SU-DHL-6 (cell line): ENCODE measurements at regions not wholly inside any gene's neighbourhood (a gene's known extent, or its start where the extent isn't known, plus 50 kb on each side); places are given as distances from the start of the nearest gene placed in this dataset.

Experiments
- H2AFZ ChIP-seq: fragments of 200-600 bp; sonication (generic); 2 replicates; pipeline ENCODE4 v1.6.1; 2014; ENCODE audit warnings: low read depth, mild to moderate bottlenecking, moderate library complexity, mixed read lengths, antibody characterized with exemption, low read length; ENCODE audit not compliant: severe bottlenecking
- H3F3A ChIP-seq: fragments of 200-600 bp; shearing (Covaris generic); 2 replicates; pipeline ENCODE4 v1.6.0; 2016; ENCODE audit warnings: antibody characterized with exemption, mild to moderate bottlenecking; ENCODE audit not compliant: insufficient read depth
- H3K27ac ChIP-seq: fragments of 200-600 bp; sonication (generic); 2 replicates; pipeline ENCODE4 v1.5.1; 2016; ENCODE audit warnings: low read depth, mild to moderate bottlenecking, low read length, moderate library complexity, mixed read lengths
- H3K27me3 ChIP-seq: fragments of 200-600 bp; sonication (generic), shearing (Covaris generic); 2 replicates; pipeline ENCODE4 v1.6.0; 2014; ENCODE audit warnings: mild to moderate bottlenecking, low read length
- H3K36me3 ChIP-seq: fragments of 200-600 bp; sonication (generic); 2 replicates; pipeline ENCODE4 v1.6.1; 2014; ENCODE audit warnings: mild to moderate bottlenecking, low read length, mixed read lengths
- H3K4me2 ChIP-seq: fragments of 300-600, 200-600 bp; shearing (Covaris generic), sonication (generic); 2 replicates; pipeline ENCODE4 v1.6.0; 2014; ENCODE audit warnings: low read length, low read depth, mild to moderate bottlenecking; ENCODE audit not compliant: poor library complexity, severe bottlenecking
- H3K4me3 ChIP-seq: fragments of 200-600 bp; sonication (generic); 2 replicates; pipeline ENCODE4 v1.5.1; 2014; ENCODE audit warnings: antibody characterized with exemption, low read length, mild to moderate bottlenecking, mixed read lengths; ENCODE audit not compliant: insufficient read depth, poor library complexity, severe bottlenecking
- H3K79me2 ChIP-seq: fragments of 200-600 bp; sonication (generic); 2 replicates; pipeline ENCODE4 v1.6.1; 2014; ENCODE audit warnings: mild to moderate bottlenecking, low read length, moderate library complexity; ENCODE audit not compliant: insufficient read depth
- H3K9ac ChIP-seq: fragments of 200-600 bp; sonication (generic); 2 replicates; pipeline ENCODE4 v1.7.0; 2014; ENCODE audit warnings: mild to moderate bottlenecking, low read length
- H3K9me2 ChIP-seq: fragments of 200-600 bp; sonication (generic); replicated peaks from 2 replicates; pipeline ENCODE4 v1.6.1; 2014; ENCODE audit warnings: low read length; ENCODE audit not compliant: insufficient read depth
- H3K9me3 ChIP-seq: fragments of 200-600 bp; sonication (generic); 2 replicates; pipeline ENCODE4 v1.6.1; 2014; ENCODE audit warnings: low read length, mixed read lengths; ENCODE audit not compliant: insufficient read depth
- H4K20me1 ChIP-seq: fragments of 200-600 bp; sonication (generic); 2 replicates; pipeline ENCODE4 v1.6.1; 2014; ENCODE audit warnings: low read depth, mild to moderate bottlenecking, antibody characterized with exemption, low read length, moderate library complexity, mixed read lengths
- EZH2phosphoT487 ChIP-seq: fragments of 200-600 bp; sonication (generic), shearing (Covaris generic); conservative IDR thresholded peaks from 2 replicates; pipeline ENCODE4 v1.6.1; 2018; ENCODE audit warnings: mild to moderate bottlenecking, antibody characterized with exemption, low read length, moderate library complexity, mixed read lengths
- TF ChIP-seq, protein P1 (sequence below): fragments of 200-600 bp; sonication (generic); IDR thresholded peaks from one replicate; pipeline ENCODE4 v1.5.1; 2017; ENCODE audit warnings: antibody characterized with exemption, mild to moderate bottlenecking, low read length, moderate library complexity; ENCODE audit not compliant: insufficient read depth, poor library complexity, severe bottlenecking

DNA sequence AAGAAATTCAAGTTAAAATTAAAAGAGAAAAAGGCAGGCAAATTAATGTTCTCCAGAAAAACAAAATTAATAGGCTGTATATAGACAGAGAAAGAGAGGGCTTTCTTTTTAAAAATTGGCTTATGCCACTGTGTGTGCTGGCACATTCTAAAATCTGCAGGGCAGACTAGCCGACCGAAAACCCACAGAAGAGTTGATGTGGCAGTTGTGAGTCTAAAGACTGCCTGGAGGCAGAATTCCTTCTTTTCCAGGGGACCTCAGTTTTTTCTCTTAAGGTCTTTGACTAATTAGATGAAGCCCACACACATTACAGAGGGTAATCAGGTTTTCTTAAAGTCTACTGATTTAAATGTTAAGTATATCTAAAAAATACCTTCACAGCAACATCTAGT, 85.7 kb downstream of the GJA1 start:
- TF ChIP-seq EZH2phosphoT487, result no peak
- TF ChIP-seq, protein P1, sequence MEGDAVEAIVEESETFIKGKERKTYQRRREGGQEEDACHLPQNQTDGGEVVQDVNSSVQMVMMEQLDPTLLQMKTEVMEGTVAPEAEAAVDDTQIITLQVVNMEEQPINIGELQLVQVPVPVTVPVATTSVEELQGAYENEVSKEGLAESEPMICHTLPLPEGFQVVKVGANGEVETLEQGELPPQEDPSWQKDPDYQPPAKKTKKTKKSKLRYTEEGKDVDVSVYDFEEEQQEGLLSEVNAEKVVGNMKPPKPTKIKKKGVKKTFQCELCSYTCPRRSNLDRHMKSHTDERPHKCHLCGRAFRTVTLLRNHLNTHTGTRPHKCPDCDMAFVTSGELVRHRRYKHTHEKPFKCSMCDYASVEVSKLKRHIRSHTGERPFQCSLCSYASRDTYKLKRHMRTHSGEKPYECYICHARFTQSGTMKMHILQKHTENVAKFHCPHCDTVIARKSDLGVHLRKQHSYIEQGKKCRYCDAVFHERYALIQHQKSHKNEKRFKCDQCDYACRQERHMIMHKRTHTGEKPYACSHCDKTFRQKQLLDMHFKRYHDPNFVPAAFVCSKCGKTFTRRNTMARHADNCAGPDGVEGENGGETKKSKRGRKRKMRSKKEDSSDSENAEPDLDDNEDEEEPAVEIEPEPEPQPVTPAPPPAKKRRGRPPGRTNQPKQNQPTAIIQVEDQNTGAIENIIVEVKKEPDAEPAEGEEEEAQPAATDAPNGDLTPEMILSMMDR, result no peak
- no peaks in the 10 kb centered on the region for H3K9me2 ChIP-seq
- no peak overlapping the region for H3K9ac ChIP-seq
- no peaks in the 10 kb centered on the region for H3K79me2 ChIP-seq
- H3K36me3 ChIP-seq, result no peaks in the 10 kb centered on the region
- no peak overlapping the region for H3K27ac ChIP-seq
- no peaks in the 10 kb centered on the region for H3F3A ChIP-seq
- H4K20me1 ChIP-seq, result no peaks in the 10 kb centered on the region
- no peak overlapping the region for H3K4me2 ChIP-seq
- no peak overlapping the region for H3K4me3 ChIP-seq
- no peaks in the 10 kb centered on the region for H3K27me3 ChIP-seq
- H3K9me3 ChIP-seq, result no peaks in the 10 kb centered on the region
- no peak overlapping the region for H2AFZ ChIP-seq

DNA sequence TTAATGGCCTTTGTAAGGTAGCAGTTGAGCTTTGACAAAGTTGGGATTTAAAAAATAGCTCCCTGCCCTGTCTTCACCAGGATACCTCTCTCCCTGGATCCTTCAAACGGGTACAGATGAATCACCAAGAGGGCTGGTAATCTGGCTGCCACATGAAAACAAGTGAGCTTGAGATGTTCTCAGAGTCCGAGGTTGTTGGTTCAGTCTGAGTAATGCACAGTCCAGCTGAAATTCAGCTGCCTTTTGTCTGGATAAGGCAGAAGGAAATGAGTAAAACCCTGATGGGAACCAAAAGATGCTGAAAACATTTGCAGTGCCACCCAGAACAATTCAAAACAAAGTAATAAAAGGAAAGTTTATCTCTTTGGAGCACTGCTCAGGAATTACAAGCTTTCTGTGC, 86.8 kb downstream of the GJA1 start:
- H2AFZ ChIP-seq, result no peak overlapping the region

DNA sequence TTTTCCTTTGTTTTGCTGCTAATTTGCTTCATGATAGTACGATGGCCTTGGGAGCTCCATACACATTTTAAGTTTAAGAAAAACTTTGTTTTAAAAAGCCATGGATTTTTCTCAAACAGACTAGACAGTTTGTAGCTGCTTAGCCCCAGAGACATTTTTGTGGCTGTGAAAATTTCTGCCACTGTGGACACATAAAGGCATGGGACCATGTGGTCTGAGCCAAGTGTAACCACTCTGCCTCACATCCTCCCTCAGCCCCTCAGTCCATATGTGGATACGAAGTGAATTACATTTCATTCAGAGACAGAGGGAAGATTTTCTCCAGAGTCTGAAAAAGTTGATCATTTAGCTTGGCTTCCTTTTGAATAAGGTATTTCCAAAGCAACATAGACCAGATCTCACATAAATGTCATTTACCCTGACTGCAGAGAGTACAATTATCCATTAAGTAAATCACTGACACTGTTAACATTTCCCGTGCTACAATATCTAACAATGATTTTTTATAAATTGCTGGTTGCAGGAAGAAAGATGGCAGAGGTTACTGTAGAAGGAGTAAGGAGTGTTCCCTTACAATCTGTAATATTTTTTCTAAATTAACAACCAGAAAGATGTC, 87.4 kb downstream of the GJA1 start:
- Histone ChIP-seq H2AFZ (no peak overlapping the region), H3K36me3 (no peaks in the 10 kb centered on the region), H3K4me2 (no peak overlapping the region), H3F3A (no peaks in the 10 kb centered on the region), H3K27me3 (no peaks in the 10 kb centered on the region), H3K4me3 (no peak overlapping the region), H4K20me1 (no peaks in the 10 kb centered on the region), H3K79me2 (no peaks in the 10 kb centered on the region), H3K9me3 (no peaks in the 10 kb centered on the region), H3K9ac (no peak overlapping the region), H3K27ac (no peak overlapping the region), H3K9me2 (no peaks in the 10 kb centered on the region)
- TF ChIP-seq EZH2phosphoT487, result no peak
- TF ChIP-seq, protein P1, result no peak

More for the DNA sequence above, 86.8 kb downstream of the GJA1 start:
- Histone ChIP-seq H3K4me3 (no peak overlapping the region), H3K9me2 (no peaks in the 10 kb centered on the region), H3K4me2 (no peak overlapping the region), H3K27me3 (no peaks in the 10 kb centered on the region), H4K20me1 (no peaks in the 10 kb centered on the region), H3F3A (no peaks in the 10 kb centered on the region), H3K9ac (no peak overlapping the region), H3K79me2 (no peaks in the 10 kb centered on the region), H3K27ac (no peak overlapping the region), H3K9me3 (no peaks in the 10 kb centered on the region), H3K36me3 (no peaks in the 10 kb centered on the region)
- no peak for TF ChIP-seq EZH2phosphoT487
- TF ChIP-seq, protein P1, result no peak
